ENCODE measurements at regions not wholly inside any gene's neighbourhood (a gene's known extent, or its start where the extent isn't known, plus 50 kb on each side); places are given as distances from the start of the nearest gene placed in this dataset.

- Histone ChIP-seq H3K9me2 (replicated peaks; ENCODE audit: insufficient read depth) (no peaks in the 10 kb centered on the region), H2AFZ (no peak overlapping the region), H3K36me3 (replicated peaks; ENCODE audit: insufficient read depth, low read depth) (no peaks in the 10 kb centered on the region), H3K9me3 (ENCODE audit: low read depth) (peaks cover 5% of the 10 kb centered on the region), H3K27ac (no peak overlapping the region), H3K4me2 (no peak overlapping the region), H3K4me3 (no peak overlapping the region), H4K20me1 (ENCODE audit: insufficient read depth, poor library complexity, severe bottlenecking) (no peaks in the 10 kb centered on the region), H3K27me3 (no peaks in the 10 kb centered on the region), H3K4me1 (ENCODE audit: insufficient read depth) (peaks cover 7% of the 10 kb centered on the region), H3K79me2 (no peaks in the 10 kb centered on the region)
- no peak for DNase-seq (ENCODE audit: low spot score)
- WGBS (ENCODE audit: low lambda C conversion rate, missing lambda C conversion rate) = 92% methylated on average over 8 of the region's 8 CpGs
- TF ChIP-seq EZH2phosphoT487 (IDR thresholded peaks at IDR 0.05; ENCODE audit: low read depth, severe bottlenecking, unreplicated experiment) (no peak), EZH2 (IDR thresholded peaks at IDR 0.05; ENCODE audit: borderline replicate concordance) (no peak), CTCF (IDR thresholded peaks at IDR 0.05; ENCODE audit: poor library complexity) (no peak)
Measured at GRCh38 chr7:84792231-84792893, 394.5 kb downstream of the SEMA3D start.

GRCh38 chr7:84790882-84791281 is 396.0 kb downstream of the SEMA3D start:
- Histone ChIP-seq H3K4me1 (ENCODE audit: insufficient read depth) (peaks cover 7% of the 10 kb centered on the region), H3K9me2 (replicated peaks; ENCODE audit: insufficient read depth) (no peaks in the 10 kb centered on the region), H3K4me2 (no peak overlapping the region), H3K79me2 (no peaks in the 10 kb centered on the region), H3K27ac (no peak overlapping the region), H3K36me3 (replicated peaks; ENCODE audit: insufficient read depth, low read depth) (no peaks in the 10 kb centered on the region), H4K20me1 (ENCODE audit: insufficient read depth, poor library complexity, severe bottlenecking) (no peaks in the 10 kb centered on the region), H3K27me3 (no peaks in the 10 kb centered on the region), H2AFZ (no peak overlapping the region), H3K4me3 (no peak overlapping the region), H3K9me3 (ENCODE audit: low read depth) (no peaks in the 10 kb centered on the region)
- 79% methylated on average over 2 of the region's 2 CpGs for WGBS (ENCODE audit: low lambda C conversion rate, missing lambda C conversion rate)
- no peak for TF ChIP-seq EZH2phosphoT487 (IDR thresholded peaks at IDR 0.05; ENCODE audit: low read depth, severe bottlenecking, unreplicated experiment)
- TF ChIP-seq CTCF (IDR thresholded peaks at IDR 0.05; ENCODE audit: poor library complexity) = no peak
- no peak for TF ChIP-seq EZH2 (IDR thresholded peaks at IDR 0.05; ENCODE audit: borderline replicate concordance)
- DNase-seq (ENCODE audit: low spot score) = no peak

- WGBS (ENCODE audit: low lambda C conversion rate, missing lambda C conversion rate) = 79% methylated on average over 2 of the region's 2 CpGs
Measured at GRCh38 chr7:84786073-84786472, 400.8 kb downstream of the SEMA3D start.

More at GRCh38 chr7:84786073-84786472, 400.8 kb downstream of the SEMA3D start:
- Histone ChIP-seq H3K4me1 (ENCODE audit: insufficient read depth) (peaks cover 15% of the 10 kb centered on the region), H3K36me3 (replicated peaks; ENCODE audit: insufficient read depth, low read depth) (no peaks in the 10 kb centered on the region), H4K20me1 (ENCODE audit: insufficient read depth, poor library complexity, severe bottlenecking) (no peaks in the 10 kb centered on the region), H3K27ac (no peak overlapping the region), H3K79me2 (no peaks in the 10 kb centered on the region), H3K4me2 (no peak overlapping the region), H3K9me2 (replicated peaks; ENCODE audit: insufficient read depth) (no peaks in the 10 kb centered on the region), H2AFZ (no peak overlapping the region), H3K4me3 (no peak overlapping the region), H3K9me3 (ENCODE audit: low read depth) (no peaks in the 10 kb centered on the region), H3K27me3 (no peaks in the 10 kb centered on the region)
- no peak for DNase-seq (ENCODE audit: low spot score)
- no peak for TF ChIP-seq EZH2phosphoT487 (IDR thresholded peaks at IDR 0.05; ENCODE audit: low read depth, severe bottlenecking, unreplicated experiment)
- no peak for TF ChIP-seq CTCF (IDR thresholded peaks at IDR 0.05; ENCODE audit: poor library complexity)
- no peak for TF ChIP-seq EZH2 (IDR thresholded peaks at IDR 0.05; ENCODE audit: borderline replicate concordance)
